HG03460 (cell line): ENCODE measurements at regions not wholly inside any gene's neighbourhood (a gene's known extent, or its start where the extent isn't known, plus 50 kb on each side); places are given as distances from the start of the nearest gene placed in this dataset.

Source experiments
- ATAC-seq: cut with Tn5 transposase; IDR thresholded peaks from one replicate; pipeline ENCODE4 v1.9.1; 2021; ENCODE audit not compliant: unreplicated experiment

DNA sequence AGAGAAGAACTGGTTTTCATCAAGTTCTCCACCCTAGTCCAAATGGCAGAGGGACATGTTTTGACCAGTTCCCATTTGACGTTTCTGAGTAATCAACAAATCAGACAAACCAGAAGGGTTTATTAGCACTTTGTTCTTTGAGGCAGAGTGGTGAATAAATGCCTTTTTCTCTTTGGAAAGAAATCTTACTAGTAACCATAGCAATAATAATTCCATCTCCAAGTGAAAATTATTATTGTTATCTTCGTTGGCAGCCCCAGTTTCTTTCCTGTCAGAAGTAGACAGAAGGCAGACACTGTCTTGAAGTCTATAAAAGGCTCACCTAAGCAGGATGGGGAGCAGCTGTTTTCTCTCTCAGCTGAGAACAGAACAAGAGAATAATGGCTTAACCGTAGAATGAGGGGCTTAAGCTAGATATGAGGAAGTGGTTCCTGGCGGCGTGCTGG, 391.6 kb downstream of the PBX1 start:
- no peak for ATAC-seq

DNA sequence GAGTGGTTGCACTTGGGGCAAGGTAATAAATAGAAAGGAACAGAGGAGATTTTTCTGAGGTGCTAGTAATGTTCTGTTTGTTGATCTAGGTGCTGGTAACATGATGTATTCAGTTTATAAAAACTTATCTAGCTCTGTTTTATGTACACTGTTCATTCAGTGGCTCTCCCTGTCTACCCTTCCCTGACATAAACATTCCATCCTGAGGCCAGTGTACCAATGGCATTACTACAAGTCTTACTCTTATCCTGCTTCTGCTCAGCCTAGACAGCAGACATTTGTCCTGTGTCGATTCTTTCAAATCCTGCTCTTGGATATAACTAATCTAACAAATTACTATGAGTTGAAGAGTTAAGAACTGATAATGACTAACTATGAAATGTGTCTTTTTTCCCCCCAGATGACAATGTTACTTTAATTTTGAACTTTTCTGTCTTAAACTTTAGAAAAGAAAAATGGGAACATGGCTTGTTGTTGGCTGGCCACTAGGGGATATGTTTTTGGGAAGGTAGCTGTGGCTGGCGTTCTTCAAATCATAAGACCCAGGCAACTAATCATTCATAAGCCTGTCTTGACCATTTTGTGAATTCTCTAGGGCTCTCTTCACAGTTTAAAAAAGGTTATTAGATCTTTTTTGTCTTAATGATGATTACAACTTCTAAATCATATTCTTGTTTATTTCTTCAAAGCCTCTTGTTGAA, 390.9 kb downstream of the PBX1 start:
- ATAC-seq = no peak

- ATAC-seq = no peak
Observed at GRCh38 chr1:164948101-164948500, 389.1 kb downstream of the PBX1 start.

DNA sequence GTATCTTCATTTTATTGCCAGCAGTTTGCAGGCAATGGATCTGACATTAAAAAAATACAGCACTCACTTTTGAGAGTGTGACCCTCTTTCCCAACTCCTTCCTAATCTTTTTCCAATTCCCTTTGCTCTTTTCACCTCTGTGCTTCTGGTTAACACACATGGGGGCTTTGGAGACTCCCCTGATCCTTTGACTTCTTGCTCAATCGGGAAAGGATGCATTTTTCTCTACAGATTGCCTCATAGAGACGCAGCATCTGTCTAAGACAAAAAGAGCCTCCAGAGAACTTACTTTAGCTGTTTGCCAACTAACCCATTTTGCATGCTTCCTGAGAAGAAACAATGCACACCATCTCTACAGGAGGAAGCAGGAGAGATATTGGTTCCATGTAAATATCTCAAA, 378.3 kb downstream of the PBX1 start:
- no peak for ATAC-seq

DNA sequence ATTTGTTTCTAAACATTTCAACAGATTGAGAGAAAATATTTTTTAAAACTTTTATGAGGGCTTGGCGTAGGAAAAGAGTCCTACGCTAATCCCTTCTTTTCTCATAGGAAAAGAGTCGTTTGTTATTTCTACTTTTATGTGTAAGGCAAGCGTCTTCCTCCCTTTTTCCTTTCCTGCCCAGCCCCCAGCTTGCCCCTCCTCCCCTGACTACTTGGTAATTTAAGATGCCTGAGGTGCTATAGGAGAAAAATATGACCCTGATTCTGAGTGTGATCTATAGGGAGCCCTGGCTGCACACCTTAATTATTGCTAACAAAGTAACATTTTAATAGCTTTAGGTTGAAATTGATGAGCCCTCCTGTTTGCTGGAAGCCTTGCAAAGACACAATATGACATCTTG, 373.6 kb downstream of the PBX1 start:
- no peak for ATAC-seq

GRCh38 chr1:164930833-164931232, 371.8 kb downstream of the PBX1 start:
- no peak for ATAC-seq

DNA sequence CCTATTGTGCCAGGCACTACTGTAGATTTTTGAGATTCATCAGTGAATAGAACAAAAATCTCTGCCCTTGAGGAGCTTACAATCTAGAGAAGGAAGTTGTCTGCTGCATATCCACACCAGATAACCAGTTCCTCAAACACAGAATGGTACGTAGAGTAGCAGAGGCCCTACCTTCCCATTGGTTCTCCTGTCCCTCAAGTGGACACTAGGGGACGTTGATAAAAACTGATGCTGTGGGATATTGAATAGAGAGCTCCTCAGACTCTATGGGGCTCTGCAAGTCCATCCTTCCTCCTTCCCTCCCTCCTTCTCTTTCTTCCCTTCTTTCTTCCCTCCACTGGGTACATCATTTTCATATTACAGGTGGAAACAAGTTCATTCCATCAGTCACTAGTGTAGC, 371.3 kb downstream of the PBX1 start:
- ATAC-seq = no peak

DNA sequence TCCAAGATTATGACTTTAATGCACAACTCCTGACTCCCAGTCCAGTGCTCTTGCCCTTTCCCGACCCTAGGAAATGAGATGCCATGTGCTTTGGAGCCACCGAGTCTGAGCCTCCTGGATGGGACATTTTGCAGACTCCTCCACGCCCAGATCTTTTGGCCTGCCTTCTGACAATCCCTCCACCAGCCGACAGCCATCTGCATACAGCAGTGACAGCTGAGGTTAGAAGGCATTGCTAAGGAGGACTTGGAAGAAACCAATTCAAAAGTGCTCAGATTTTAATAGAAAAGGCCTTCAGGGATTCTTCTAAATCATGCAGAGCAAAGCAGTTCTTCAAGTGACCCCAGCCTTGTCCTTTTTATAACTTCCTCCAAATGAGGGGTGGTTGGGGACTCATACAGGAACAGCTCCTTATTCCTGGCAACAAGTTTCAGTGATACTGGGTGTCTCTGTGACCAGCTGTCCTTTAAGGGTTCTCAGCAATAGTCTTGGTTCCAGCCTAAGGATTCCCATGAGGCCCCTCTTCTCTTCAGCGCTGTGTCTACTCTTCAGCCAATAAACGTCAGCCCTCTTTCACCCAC, 369.3 kb downstream of the PBX1 start:
- no peak for ATAC-seq

DNA sequence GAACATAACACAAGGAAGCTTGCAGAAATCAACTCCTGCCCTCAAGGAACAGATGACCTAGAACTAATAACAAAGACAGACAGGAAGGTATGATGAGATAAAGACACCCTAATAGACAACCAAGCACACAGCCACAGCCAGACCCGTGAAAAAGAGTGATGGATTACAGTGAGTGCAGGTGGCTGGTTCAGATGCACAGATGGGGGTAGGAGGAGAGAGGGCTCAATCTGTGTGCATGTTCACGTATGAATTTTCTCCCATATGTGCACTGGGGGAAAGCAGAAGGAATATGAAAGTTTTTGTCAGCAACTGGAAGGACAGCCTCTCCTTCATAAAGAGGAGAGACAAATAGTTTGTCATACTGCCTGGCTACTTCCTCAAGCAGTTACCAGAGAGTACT, 367.1 kb downstream of the PBX1 start:
- no peak for ATAC-seq

DNA sequence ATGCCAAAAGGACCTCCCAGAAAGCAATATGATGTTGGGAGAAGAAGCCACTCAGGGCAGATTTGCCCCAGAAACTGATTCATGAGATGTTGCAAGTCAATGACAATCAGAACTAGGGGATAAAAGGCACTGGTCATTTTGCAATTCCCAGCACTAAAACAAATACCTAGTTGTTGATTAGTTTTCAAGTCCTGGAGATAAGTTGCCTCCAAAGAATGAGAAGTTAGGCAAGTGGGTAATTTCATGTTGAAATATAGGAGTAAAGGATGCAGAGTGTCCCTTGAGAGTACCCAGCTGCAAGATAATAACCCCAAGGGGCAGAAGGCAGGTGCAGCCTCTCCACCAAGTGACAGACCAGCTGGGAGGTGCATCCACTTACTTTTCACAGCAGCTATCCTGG, 363.6 kb downstream of the PBX1 start:
- ATAC-seq = no peak

DNA sequence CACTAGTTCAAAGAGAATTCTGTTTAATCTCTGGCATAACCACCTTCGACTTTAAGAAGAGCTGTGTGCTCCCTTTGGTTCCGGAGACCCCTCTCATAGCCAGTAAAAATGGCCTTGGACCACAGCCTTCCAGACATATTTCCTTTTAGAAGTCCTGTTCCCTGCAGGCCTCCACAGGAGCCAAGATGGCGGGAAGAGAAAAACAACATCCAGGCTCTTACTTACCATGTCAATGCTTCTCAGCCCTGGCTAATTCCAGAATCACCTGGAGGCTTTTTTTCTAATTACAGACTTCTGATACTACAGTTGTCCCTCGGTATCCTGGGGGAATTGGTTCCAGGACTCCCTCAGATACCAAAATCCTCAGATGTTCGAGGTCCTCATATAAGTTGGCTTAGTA, 362.5 kb downstream of the PBX1 start:
- no peak for ATAC-seq

DNA sequence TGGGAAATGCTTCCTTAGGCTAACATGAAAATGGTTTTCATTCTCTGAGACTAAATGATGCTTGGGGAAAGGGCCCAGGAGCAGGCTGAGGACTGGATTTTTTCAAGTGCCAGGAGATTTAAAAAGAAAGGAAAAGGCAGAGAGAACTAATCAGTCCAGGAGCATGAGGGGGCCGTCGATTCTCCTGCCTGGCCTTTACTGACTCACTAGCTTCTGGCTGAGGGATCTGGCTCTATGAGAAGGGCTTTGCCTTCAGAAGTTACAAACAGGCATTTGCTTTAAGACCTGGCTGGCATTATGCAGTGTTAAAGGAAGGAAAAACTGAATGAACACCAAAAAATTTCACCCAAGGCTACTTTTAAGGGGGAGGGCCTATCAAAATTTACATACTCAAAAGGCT, 359.2 kb downstream of the PBX1 start:
- ATAC-seq = no peak

DNA sequence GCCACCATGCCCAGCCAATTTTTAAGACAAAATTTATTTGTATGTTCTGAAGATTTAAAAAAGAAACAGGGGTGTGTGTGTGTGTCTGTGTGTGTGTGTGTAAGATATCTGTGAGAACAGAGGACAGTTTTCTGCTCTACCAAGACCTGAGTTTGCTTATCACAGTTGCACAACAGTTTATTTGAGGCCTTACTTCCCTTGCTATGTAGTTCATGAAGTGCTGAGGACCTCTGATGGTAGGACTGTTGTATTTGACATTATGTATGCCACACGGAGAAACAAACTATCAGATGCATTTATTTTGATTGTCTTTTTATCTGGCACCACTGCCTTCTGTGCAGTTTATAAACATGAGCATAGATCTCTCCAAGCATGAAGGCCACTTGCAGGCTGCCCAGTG, 355.2 kb downstream of the PBX1 start:
- no peak for ATAC-seq

- no peak for ATAC-seq
Observed at GRCh38 chr1:164912290-164912689, 353.3 kb downstream of the PBX1 start.

GRCh38 chr1:164910671-164911070, 351.7 kb downstream of the PBX1 start:
- no peak for ATAC-seq

GRCh38 chr1:164907666-164908065, 348.7 kb downstream of the PBX1 start:
- no peak for ATAC-seq

- ATAC-seq = no peak
Observed at GRCh38 chr1:164905869-164906268, 346.9 kb downstream of the PBX1 start.

DNA sequence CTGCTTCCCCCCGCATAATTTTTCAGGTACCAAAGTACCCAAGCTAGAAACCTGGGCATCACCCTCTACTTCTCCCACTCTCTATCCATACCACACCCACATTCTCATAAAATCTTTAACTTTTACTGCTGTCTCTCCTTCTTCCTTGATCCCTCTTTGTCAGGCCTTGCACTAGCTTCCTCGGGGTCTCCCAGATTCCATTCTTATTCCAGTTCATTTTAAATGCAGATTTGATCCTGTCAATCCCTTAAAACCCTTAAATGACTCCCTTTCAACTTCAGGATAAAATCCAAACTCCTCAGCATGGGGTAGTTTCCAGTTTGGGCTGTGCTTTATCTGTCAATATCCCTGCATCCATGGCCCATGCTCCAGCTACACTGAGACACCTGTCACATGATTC, 343.5 kb downstream of the PBX1 start:
- ATAC-seq = no peak
